ENCODE measurements at regions not wholly inside any gene's neighbourhood (a gene's known extent, or its start where the extent isn't known, plus 50 kb on each side); places are given as distances from the start of the nearest gene placed in this dataset.
A peak's percentile ranks its signal among the peaks of the same experiment; 100 is the strongest.

DNA sequence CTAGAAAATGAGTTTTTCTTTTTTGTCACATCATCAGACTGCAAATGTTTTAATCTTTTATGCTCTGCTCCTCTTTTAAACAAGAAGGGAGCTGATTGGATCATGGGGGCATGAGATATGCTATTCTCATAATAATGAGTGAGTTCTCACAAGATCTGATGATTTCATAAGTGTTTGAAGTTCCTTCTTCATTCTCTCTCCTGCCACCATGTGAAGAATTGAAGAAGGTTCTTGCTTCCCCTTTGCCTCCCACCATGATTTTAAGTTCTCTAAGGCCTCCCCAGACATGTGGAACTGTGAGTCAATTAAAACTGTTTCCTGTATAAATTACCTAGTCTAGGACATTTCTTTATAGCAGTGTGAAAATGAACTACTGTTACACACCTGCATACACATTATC, 218.2 kb downstream of the NRIP1 start:
- no peaks in the 10 kb centered on the region for H3K79me2 ChIP-seq (ENCODE audit: control insufficient read depth, insufficient read depth, low read length)
- no peak overlapping the region for H3K9ac ChIP-seq (ENCODE audit: insufficient read depth, low read length)
- H3K9me3 ChIP-seq (ENCODE audit: control insufficient read depth, insufficient read depth, low read depth, low read length), result no peaks in the 10 kb centered on the region
- TF ChIP-seq EZH2 (IDR thresholded peaks at IDR 0.05; ENCODE audit: low read length, missing control alignments), result no peak
- no peak for TF ChIP-seq CTCF (conservative IDR thresholded peaks at IDR 0.05 in 1 of 2, IDR thresholded peaks at IDR 0.05 in 1 of 2; ENCODE audit: low read depth in 1 of 2, low read length in 2 of 2)
- H3K27ac ChIP-seq (ENCODE audit: insufficient read depth, low read length), result no peak overlapping the region
- H3K27me3 ChIP-seq (ENCODE audit: control insufficient read depth, insufficient read depth, low read length), result no peaks in the 10 kb centered on the region
- H2AFZ ChIP-seq (ENCODE audit: low read length), result no peak overlapping the region
- no peaks in the 10 kb centered on the region for H3K4me1 ChIP-seq (ENCODE audit: control insufficient read depth, extremely low read depth, insufficient read depth, low read length)
- no peak overlapping the region for H3K4me2 ChIP-seq (ENCODE audit: extremely low read depth, insufficient read depth, low read length)
- DNase-seq (ENCODE audit: low read depth in 2 of 2), result no peak
- no peak overlapping the region for H3K4me3 ChIP-seq (replicated peaks in 1 of 4; ENCODE audit: control extremely low read depth in 1 of 4, insufficient read depth in 1 of 4, low read depth in 3 of 4, low read length in 4 of 4)
- H3K36me3 ChIP-seq (ENCODE audit: control insufficient read depth, insufficient read depth, low read length), result no peaks in the 10 kb centered on the region
- H4K20me1 ChIP-seq (ENCODE audit: control insufficient read depth, extremely low read depth, insufficient read depth, low read length), result no peaks in the 10 kb centered on the region

GRCh38 chr21:14844001-14844400, 220.8 kb downstream of the NRIP1 start:
- H3K79me2 ChIP-seq (ENCODE audit: control insufficient read depth, insufficient read depth, low read length), result no peaks in the 10 kb centered on the region
- no peak overlapping the region for H3K4me3 ChIP-seq (replicated peaks in 1 of 4; ENCODE audit: control extremely low read depth in 1 of 4, insufficient read depth in 1 of 4, low read depth in 3 of 4, low read length in 4 of 4)
- peak in 1 of 2 donors; percentile 22 for DNase-seq (ENCODE audit: low read depth in 2 of 2)
- no peaks in the 10 kb centered on the region for H3K4me1 ChIP-seq (ENCODE audit: control insufficient read depth, extremely low read depth, insufficient read depth, low read length)
- no peak overlapping the region for H2AFZ ChIP-seq (ENCODE audit: low read length)
- no peaks in the 10 kb centered on the region for H3K36me3 ChIP-seq (ENCODE audit: control insufficient read depth, insufficient read depth, low read length)
- no peak overlapping the region for H3K9ac ChIP-seq (ENCODE audit: insufficient read depth, low read length)
- no peaks in the 10 kb centered on the region for H3K9me3 ChIP-seq (ENCODE audit: control insufficient read depth, insufficient read depth, low read depth, low read length)
- TF ChIP-seq EZH2 (IDR thresholded peaks at IDR 0.05; ENCODE audit: low read length, missing control alignments), result no peak
- no peak for TF ChIP-seq CTCF (conservative IDR thresholded peaks at IDR 0.05 in 1 of 2, IDR thresholded peaks at IDR 0.05 in 1 of 2; ENCODE audit: low read depth in 1 of 2, low read length in 2 of 2)
- no peak overlapping the region for H3K27ac ChIP-seq (ENCODE audit: insufficient read depth, low read length)
- no peaks in the 10 kb centered on the region for H3K27me3 ChIP-seq (ENCODE audit: control insufficient read depth, insufficient read depth, low read length)
- no peaks in the 10 kb centered on the region for H4K20me1 ChIP-seq (ENCODE audit: control insufficient read depth, extremely low read depth, insufficient read depth, low read length)
- no peak overlapping the region for H3K4me2 ChIP-seq (ENCODE audit: extremely low read depth, insufficient read depth, low read length)

DNA sequence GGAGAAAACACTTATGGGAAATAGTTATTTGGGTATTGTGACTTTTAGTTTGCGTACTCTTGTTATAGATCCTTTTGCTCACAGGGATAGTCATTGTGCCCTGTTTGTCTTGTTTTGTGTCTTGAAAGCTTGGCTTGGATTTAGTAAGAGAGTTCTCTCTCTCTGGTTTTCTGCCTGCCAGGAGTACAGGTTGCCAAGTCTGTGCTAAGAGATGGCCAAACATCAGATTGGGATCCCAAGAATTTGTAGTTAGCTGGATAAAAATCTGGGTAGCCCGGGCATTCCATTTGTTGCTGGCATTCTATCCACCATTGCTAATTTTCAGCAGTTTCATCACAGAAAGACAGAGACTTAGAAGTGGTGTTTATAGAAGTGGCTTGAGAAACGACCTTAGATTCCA, 222.2 kb downstream of the NRIP1 start:
- DNase-seq (ENCODE audit: low read depth in 2 of 2), result peak in 1 of 2 donors; percentile 9
- no peak overlapping the region for H3K27ac ChIP-seq (ENCODE audit: insufficient read depth, low read length)
- H4K20me1 ChIP-seq (ENCODE audit: control insufficient read depth, extremely low read depth, insufficient read depth, low read length), result no peaks in the 10 kb centered on the region
- no peak for TF ChIP-seq EZH2 (IDR thresholded peaks at IDR 0.05; ENCODE audit: low read length, missing control alignments)
- TF ChIP-seq CTCF (conservative IDR thresholded peaks at IDR 0.05 in 1 of 2, IDR thresholded peaks at IDR 0.05 in 1 of 2; ENCODE audit: low read depth in 1 of 2, low read length in 2 of 2), result no peak
- no peaks in the 10 kb centered on the region for H3K4me1 ChIP-seq (ENCODE audit: control insufficient read depth, extremely low read depth, insufficient read depth, low read length)
- H3K9ac ChIP-seq (ENCODE audit: insufficient read depth, low read length), result no peak overlapping the region
- H3K4me3 ChIP-seq (replicated peaks in 1 of 4; ENCODE audit: control extremely low read depth in 1 of 4, insufficient read depth in 1 of 4, low read depth in 3 of 4, low read length in 4 of 4), result no peak overlapping the region
- H3K4me2 ChIP-seq (ENCODE audit: extremely low read depth, insufficient read depth, low read length), result no peak overlapping the region
- H3K27me3 ChIP-seq (ENCODE audit: control insufficient read depth, insufficient read depth, low read length), result no peaks in the 10 kb centered on the region
- H3K79me2 ChIP-seq (ENCODE audit: control insufficient read depth, insufficient read depth, low read length), result no peaks in the 10 kb centered on the region
- no peaks in the 10 kb centered on the region for H3K9me3 ChIP-seq (ENCODE audit: control insufficient read depth, insufficient read depth, low read depth, low read length)
- H2AFZ ChIP-seq (ENCODE audit: low read length), result no peak overlapping the region
- no peaks in the 10 kb centered on the region for H3K36me3 ChIP-seq (ENCODE audit: control insufficient read depth, insufficient read depth, low read length)

All from fibroblast of lung (primary cell).